ENCODE measurements at regions not wholly inside any gene's neighbourhood (a gene's known extent, or its start where the extent isn't known, plus 50 kb on each side); places are given as distances from the start of the nearest gene placed in this dataset.

DNA sequence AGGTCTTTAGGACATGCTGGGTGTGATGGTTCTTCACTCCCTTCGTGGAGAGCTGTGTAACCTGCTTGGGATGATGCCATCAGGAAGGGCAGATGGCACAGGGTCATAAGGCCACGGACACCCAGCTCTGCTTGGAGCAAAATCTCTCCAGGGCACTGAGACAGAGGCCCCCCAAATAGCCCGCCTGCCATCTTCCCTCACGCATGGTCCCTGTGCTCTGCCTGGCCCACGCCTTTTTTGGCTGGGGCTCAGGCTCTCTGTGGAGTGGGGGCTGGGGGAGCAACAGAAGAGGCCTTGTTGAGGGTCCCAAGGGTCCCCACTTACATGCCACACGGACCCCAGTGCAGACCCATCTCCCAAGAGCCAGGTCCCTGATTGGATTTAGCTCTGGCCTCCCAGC, 93.3 kb upstream of the RET start:
- TF ChIP-seq, protein P1, sequence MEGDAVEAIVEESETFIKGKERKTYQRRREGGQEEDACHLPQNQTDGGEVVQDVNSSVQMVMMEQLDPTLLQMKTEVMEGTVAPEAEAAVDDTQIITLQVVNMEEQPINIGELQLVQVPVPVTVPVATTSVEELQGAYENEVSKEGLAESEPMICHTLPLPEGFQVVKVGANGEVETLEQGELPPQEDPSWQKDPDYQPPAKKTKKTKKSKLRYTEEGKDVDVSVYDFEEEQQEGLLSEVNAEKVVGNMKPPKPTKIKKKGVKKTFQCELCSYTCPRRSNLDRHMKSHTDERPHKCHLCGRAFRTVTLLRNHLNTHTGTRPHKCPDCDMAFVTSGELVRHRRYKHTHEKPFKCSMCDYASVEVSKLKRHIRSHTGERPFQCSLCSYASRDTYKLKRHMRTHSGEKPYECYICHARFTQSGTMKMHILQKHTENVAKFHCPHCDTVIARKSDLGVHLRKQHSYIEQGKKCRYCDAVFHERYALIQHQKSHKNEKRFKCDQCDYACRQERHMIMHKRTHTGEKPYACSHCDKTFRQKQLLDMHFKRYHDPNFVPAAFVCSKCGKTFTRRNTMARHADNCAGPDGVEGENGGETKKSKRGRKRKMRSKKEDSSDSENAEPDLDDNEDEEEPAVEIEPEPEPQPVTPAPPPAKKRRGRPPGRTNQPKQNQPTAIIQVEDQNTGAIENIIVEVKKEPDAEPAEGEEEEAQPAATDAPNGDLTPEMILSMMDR (IDR thresholded peaks at IDR 0.05) = no peak
- TF ChIP-seq, protein P2, sequence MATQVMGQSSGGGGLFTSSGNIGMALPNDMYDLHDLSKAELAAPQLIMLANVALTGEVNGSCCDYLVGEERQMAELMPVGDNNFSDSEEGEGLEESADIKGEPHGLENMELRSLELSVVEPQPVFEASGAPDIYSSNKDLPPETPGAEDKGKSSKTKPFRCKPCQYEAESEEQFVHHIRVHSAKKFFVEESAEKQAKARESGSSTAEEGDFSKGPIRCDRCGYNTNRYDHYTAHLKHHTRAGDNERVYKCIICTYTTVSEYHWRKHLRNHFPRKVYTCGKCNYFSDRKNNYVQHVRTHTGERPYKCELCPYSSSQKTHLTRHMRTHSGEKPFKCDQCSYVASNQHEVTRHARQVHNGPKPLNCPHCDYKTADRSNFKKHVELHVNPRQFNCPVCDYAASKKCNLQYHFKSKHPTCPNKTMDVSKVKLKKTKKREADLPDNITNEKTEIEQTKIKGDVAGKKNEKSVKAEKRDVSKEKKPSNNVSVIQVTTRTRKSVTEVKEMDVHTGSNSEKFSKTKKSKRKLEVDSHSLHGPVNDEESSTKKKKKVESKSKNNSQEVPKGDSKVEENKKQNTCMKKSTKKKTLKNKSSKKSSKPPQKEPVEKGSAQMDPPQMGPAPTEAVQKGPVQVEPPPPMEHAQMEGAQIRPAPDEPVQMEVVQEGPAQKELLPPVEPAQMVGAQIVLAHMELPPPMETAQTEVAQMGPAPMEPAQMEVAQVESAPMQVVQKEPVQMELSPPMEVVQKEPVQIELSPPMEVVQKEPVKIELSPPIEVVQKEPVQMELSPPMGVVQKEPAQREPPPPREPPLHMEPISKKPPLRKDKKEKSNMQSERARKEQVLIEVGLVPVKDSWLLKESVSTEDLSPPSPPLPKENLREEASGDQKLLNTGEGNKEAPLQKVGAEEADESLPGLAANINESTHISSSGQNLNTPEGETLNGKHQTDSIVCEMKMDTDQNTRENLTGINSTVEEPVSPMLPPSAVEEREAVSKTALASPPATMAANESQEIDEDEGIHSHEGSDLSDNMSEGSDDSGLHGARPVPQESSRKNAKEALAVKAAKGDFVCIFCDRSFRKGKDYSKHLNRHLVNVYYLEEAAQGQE (IDR thresholded peaks at IDR 0.05; ENCODE audit: insufficient read depth in 1 of 2, low read depth in 2 of 2, low read length in 1 of 2) = no peak
- TF ChIP-seq SIN3A (IDR thresholded peaks at IDR 0.05; ENCODE audit: borderline replicate concordance, insufficient read depth, low read depth, low read length) (no peak), POLR2AphosphoS5 (IDR thresholded peaks at IDR 0.05; ENCODE audit: low read depth, low read length) (no peak)
